Ovary (tissue), 3 donors: ENCODE measurements at regions not wholly inside any gene's neighbourhood (a gene's known extent, or its start where the extent isn't known, plus 50 kb on each side); places are given as distances from the start of the nearest gene placed in this dataset.
"Not testable (repeated sequence)": the region's sequence is repeated elsewhere in the genome, so short reads cannot be mapped to it uniquely, and the experiment has no call there.

Experiments used
- CTCF ChIP-seq, 3 donors: fragments of 450-650 bp in 2 of 3; fragments of 200-600 bp in 1 of 3; IDR thresholded peaks; one replicate each; pipeline versions ENCODE4 v1.5.1 to v1.8.0; 2016 to 2022; ENCODE audit warnings: antibody characterized with exemption in 3 of 3, mild to moderate bottlenecking in 1 of 3
- EP300 ChIP-seq: sonication (generic); formaldehyde crosslinking; IDR thresholded peaks from one replicate; pipeline ENCODE4 v1.6.1; 2017; ENCODE audit warnings: antibody characterized with exemption
- POLR2A ChIP-seq: fragments of 450-650 bp; IDR thresholded peaks from one replicate; pipeline ENCODE4 v1.6.1; 2017; ENCODE audit warnings: antibody characterized with exemption, mild to moderate bottlenecking, moderate library complexity
- donor health status: DM: no; HTN: no; CAD: no.

GRCh38 chr6:8619408-8619807, 184.1 kb upstream of the SLC35B3 start:
- not testable (repeated sequence) for TF ChIP-seq CTCF (IDR thresholded peaks at IDR 0.05); POLR2A; EP300
